ENCODE measurements at regions not wholly inside any gene's neighbourhood (a gene's known extent, or its start where the extent isn't known, plus 50 kb on each side); places are given as distances from the start of the nearest gene placed in this dataset.

DNA sequence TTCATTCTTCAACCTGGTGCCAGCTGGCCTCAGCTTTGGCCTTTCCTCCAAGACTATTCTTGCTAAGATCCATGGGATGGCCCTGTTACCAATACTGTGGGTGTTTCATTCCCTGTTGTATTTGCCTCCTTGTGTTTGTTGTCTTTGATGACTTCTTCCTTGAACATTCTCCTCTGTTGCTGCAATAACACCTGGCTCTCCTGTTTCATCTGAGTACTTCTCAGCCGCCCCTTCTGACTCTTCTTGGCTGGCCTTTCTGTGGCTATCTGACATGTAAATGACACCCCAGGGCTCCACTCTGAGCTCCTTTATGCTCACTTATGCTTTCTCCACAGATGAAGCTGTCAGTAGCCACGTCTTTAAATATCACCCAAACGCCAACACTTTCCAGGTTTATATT lies 302.7 kb upstream of the CHRNA7 start:
- H3K36me3 ChIP-seq (ENCODE audit: insufficient read depth, low read length), result no peaks in the 10 kb centered on the region
- H3K9ac ChIP-seq (ENCODE audit: low read depth, low read length), result no peak overlapping the region
- H3K9me3 ChIP-seq (replicated peaks; ENCODE audit: low read length), result no peaks in the 10 kb centered on the region
- no peak overlapping the region for H3K4me2 ChIP-seq (ENCODE audit: low read length)
- no peak overlapping the region for H3K4me3 ChIP-seq (ENCODE audit: low read length)
- H3K27me3 ChIP-seq (ENCODE audit: control insufficient read depth, insufficient read depth, low read length), result no peaks in the 10 kb centered on the region
- H3K4me1 ChIP-seq (ENCODE audit: control insufficient read depth, insufficient read depth, low read length), result no peaks in the 10 kb centered on the region

DNA sequence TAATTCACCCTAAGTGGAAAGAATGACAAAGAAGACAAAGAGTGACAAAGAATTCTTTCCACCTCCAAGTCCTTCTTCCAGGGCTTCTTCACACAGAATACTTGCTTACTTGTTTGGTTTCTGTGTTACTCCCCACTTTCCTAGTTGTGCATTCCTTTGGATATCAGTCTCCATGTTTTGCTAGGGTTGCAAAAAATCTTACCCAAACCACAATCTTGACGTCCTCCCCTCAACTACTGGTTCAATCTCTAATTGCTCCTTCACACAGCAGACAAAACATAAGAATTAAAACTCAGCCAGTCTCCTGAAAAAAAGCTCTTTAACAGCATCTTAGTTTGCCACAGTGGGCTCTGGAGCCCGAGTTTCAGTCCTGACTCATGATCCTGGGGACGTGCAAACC lies 297.6 kb upstream of the CHRNA7 start:
- no peaks in the 10 kb centered on the region for H3K4me1 ChIP-seq (ENCODE audit: control insufficient read depth, insufficient read depth, low read length)
- no peaks in the 10 kb centered on the region for H3K9me3 ChIP-seq (replicated peaks; ENCODE audit: low read length)
- H3K36me3 ChIP-seq (ENCODE audit: insufficient read depth, low read length), result no peaks in the 10 kb centered on the region
- H3K4me2 ChIP-seq (ENCODE audit: low read length), result no peak overlapping the region
- H3K4me3 ChIP-seq (ENCODE audit: low read length), result no peak overlapping the region
- no peaks in the 10 kb centered on the region for H3K27me3 ChIP-seq (ENCODE audit: control insufficient read depth, insufficient read depth, low read length)
- H3K9ac ChIP-seq (ENCODE audit: low read depth, low read length), result no peak overlapping the region

DNA sequence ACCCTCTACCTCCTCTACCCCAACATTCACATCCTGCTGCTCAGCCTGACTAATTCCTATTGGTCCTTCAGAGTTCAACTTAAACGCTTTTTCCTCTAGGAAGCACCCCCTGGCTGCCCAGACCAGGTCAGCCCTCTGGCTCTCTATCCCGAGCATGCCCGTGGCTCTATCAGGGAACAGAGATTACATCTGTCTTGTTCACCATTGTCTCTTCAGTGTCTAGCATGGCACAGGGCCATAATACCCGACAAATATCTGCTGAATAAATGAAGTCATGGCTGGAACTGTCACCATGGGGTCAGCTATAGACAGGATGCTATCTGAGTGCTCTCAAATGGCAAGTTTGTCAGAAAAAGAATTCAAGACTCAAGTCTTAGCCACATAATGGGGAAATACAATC lies 296.9 kb upstream of the CHRNA7 start:
- Histone ChIP-seq H3K36me3 (ENCODE audit: insufficient read depth, low read length) (no peaks in the 10 kb centered on the region), H3K27me3 (ENCODE audit: control insufficient read depth, insufficient read depth, low read length) (no peaks in the 10 kb centered on the region), H3K9me3 (replicated peaks; ENCODE audit: low read length) (no peaks in the 10 kb centered on the region), H3K4me3 (ENCODE audit: low read length) (no peak overlapping the region), H3K9ac (ENCODE audit: low read depth, low read length) (no peak overlapping the region), H3K4me1 (ENCODE audit: control insufficient read depth, insufficient read depth, low read length) (no peaks in the 10 kb centered on the region), H3K4me2 (ENCODE audit: low read length) (no peak overlapping the region)

DNA sequence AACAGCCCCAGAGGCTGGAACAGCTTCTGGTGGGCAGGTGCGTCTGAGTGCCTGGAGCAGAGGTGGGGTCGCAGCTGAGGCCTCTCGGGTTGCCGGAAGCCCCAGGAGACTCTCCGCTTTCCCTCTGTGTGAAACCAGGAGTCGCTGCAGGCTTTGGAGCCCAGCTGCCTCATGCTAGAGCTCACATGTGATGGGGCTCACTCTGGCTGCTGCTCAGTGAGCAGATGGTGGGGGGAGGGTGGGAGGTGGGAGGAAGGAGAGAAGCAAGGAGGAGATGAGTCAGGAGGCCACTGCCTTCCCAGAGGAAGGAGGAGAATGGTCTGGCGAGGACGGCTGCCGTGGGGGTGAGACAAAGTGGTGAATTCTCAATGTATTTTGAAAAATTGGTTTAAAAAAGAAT lies 290.1 kb upstream of the CHRNA7 start:
- Histone ChIP-seq H3K27me3 (ENCODE audit: control insufficient read depth, insufficient read depth, low read length) (no peaks in the 10 kb centered on the region), H3K9ac (ENCODE audit: low read depth, low read length) (no peak overlapping the region), H3K4me3 (ENCODE audit: low read length) (no peak overlapping the region), H3K4me2 (ENCODE audit: low read length) (no peak overlapping the region), H3K9me3 (replicated peaks; ENCODE audit: low read length) (no peaks in the 10 kb centered on the region), H3K36me3 (ENCODE audit: insufficient read depth, low read length) (no peaks in the 10 kb centered on the region), H3K4me1 (ENCODE audit: control insufficient read depth, insufficient read depth, low read length) (no peaks in the 10 kb centered on the region)

DNA sequence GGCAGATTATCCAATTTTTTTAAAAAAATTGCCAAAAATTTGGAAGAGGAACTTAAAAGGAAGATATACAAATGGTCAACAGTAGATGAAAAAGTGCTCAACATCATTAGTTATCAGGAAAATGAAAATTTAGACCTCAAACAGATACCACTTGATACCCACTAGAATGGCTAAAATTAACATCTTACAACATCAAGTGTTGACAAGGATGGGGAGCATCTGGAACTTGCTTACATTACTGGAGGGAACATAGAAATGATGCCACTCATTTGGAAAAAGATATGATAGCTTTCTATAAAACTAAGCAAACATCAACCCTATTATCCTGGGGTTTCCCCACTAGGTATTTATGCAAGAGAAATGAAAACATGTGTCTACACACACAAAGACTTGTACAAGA lies 284.5 kb upstream of the CHRNA7 start:
- Histone ChIP-seq H3K4me1 (ENCODE audit: control insufficient read depth, insufficient read depth, low read length) (no peaks in the 10 kb centered on the region), H3K36me3 (ENCODE audit: insufficient read depth, low read length) (no peaks in the 10 kb centered on the region), H3K9ac (ENCODE audit: low read depth, low read length) (no peak overlapping the region), H3K4me2 (ENCODE audit: low read length) (no peak overlapping the region), H3K27me3 (ENCODE audit: control insufficient read depth, insufficient read depth, low read length) (no peaks in the 10 kb centered on the region), H3K4me3 (ENCODE audit: low read length) (no peak overlapping the region), H3K9me3 (replicated peaks; ENCODE audit: low read length) (no peaks in the 10 kb centered on the region)

DNA sequence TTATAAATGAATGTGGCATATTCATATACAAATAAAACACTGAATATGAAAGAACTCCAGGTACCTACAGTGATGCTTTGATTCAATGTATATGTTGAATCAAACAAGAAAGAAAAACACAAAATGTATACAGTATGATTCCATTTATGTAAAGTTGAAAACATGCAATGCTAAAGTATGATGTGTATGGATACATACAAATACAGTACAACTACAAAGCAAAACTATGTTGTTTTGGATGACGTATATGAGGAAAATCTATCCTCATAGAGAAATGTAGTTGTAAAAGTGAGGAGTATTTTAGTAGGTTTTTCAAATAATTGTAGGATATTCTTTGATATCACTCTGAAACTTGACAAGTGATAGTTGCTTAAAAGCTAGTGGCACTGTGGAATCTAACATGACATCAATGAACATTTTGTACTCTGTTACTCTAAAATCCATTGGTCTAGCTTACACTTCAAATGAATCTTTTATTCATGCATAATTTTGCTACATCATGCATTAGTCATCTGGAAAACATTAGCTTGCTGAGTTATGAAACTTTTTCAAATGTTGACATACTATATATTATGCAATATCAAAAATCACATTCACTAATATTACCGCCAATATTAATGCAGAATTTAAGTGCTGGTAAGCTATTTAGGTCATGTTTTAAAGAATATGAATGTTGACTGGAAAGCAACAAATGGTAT lies 278.1 kb upstream of the CHRNA7 start:
- no peak overlapping the region for H3K9ac ChIP-seq (ENCODE audit: low read depth, low read length)
- no peaks in the 10 kb centered on the region for H3K27me3 ChIP-seq (ENCODE audit: control insufficient read depth, insufficient read depth, low read length)
- H3K4me2 ChIP-seq (ENCODE audit: low read length), result peak overlapping the region; percentile 16
- H3K4me1 ChIP-seq (ENCODE audit: control insufficient read depth, insufficient read depth, low read length), result peaks cover 12% of the 10 kb centered on the region
- no peaks in the 10 kb centered on the region for H3K36me3 ChIP-seq (ENCODE audit: insufficient read depth, low read length)
- no peaks in the 10 kb centered on the region for H3K9me3 ChIP-seq (replicated peaks; ENCODE audit: low read length)
- H3K4me3 ChIP-seq (ENCODE audit: low read length), result no peak overlapping the region

DNA sequence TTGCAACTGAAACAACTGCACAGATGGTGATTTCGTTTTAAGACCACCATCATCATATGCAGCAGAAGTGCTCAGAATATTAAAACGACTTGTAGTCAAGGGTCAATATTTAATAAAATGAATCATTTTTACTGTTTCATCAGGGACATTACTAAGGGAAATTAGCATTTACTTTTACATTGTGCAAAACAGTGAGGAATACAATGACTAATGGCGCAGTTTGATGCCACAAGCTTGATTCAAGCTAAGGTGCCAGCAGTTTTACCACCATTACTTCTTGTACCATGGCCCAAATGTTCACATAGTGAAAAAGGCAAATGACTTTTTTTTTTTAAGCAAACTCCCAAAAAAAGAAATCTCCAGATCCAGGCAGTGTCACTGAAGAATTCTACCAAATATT lies 277.4 kb upstream of the CHRNA7 start:
- no peaks in the 10 kb centered on the region for H3K27me3 ChIP-seq (ENCODE audit: control insufficient read depth, insufficient read depth, low read length)
- H3K9me3 ChIP-seq (replicated peaks; ENCODE audit: low read length), result no peaks in the 10 kb centered on the region
- no peak overlapping the region for H3K4me3 ChIP-seq (ENCODE audit: low read length)
- H3K4me2 ChIP-seq (ENCODE audit: low read length), result no peak overlapping the region
- H3K4me1 ChIP-seq (ENCODE audit: control insufficient read depth, insufficient read depth, low read length), result peaks cover 12% of the 10 kb centered on the region
- no peak overlapping the region for H3K9ac ChIP-seq (ENCODE audit: low read depth, low read length)
- H3K36me3 ChIP-seq (ENCODE audit: insufficient read depth, low read length), result no peaks in the 10 kb centered on the region

DNA sequence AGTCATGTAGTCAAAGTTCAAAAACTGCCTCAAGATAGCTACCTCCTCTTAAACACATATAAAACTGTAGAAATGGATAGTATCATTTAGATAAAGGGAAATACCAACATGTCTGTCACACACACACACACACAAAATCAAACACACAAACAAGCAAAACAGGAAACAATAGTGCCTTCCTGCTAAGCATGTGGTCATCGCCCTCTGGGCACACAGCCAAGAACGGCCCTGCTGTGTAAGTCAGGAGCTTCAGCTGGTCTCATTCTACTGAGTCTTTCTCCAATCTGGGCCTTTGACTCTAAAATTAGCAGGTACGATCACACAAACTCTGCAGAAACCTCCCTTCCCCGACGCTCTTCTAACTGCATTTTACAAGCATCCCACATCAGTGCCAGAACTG lies 272.2 kb upstream of the CHRNA7 start:
- H3K9ac ChIP-seq (ENCODE audit: low read depth, low read length), result no peak overlapping the region
- H3K9me3 ChIP-seq (replicated peaks; ENCODE audit: low read length), result no peaks in the 10 kb centered on the region
- no peak overlapping the region for H3K4me2 ChIP-seq (ENCODE audit: low read length)
- no peaks in the 10 kb centered on the region for H3K27me3 ChIP-seq (ENCODE audit: control insufficient read depth, insufficient read depth, low read length)
- no peak overlapping the region for H3K4me3 ChIP-seq (ENCODE audit: low read length)
- H3K4me1 ChIP-seq (ENCODE audit: control insufficient read depth, insufficient read depth, low read length), result peaks cover under 1% of the 10 kb centered on the region
- no peaks in the 10 kb centered on the region for H3K36me3 ChIP-seq (ENCODE audit: insufficient read depth, low read length)

DNA sequence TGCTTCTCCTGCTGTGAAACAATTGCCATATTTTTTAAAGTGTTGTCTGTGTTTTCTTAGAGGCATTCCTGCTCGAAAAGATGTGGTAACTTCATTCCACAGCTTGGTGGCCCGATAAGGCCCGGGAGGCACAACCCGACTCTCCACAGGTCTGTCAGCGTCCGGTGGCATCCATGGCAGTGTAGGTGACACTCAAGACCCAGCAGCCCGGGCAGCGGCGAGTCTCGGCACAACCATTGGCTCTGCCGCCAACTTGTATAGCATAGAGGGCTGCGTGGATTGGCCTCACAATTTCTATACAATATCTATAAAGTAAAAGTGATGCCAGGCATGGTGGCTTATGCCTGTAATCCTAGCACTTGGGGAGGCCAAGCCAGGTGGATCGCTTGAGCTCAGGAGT lies 262.3 kb upstream of the CHRNA7 start:
- no peaks in the 10 kb centered on the region for H3K9me3 ChIP-seq (replicated peaks; ENCODE audit: low read length)

DNA sequence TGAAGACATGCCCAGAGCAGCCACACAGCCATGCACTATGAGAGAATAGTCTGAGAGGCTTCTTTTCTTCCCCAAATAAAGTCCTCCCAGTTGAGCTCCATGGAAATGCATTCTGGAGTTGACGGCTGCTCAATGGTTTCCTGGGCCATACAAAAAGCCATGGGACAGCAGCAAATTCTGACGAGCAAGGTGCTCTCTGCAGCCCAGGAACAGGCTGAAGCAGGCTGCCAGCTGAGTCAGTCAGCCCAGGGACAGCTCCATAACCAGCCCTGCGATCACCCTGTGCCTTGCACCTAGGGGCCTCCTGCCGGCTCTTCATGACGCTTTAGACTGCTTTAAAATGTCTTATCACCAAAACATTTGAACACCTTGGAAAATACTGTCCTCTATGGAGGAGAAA lies 256.3 kb upstream of the CHRNA7 start:
- no peak overlapping the region for H3K4me3 ChIP-seq (ENCODE audit: low read length)
- H3K9me3 ChIP-seq (replicated peaks; ENCODE audit: low read length), result no peaks in the 10 kb centered on the region
- no peak overlapping the region for H3K4me2 ChIP-seq (ENCODE audit: low read length)
- H3K36me3 ChIP-seq (ENCODE audit: insufficient read depth, low read length), result no peaks in the 10 kb centered on the region
- no peak overlapping the region for H3K9ac ChIP-seq (ENCODE audit: low read depth, low read length)
- H3K4me1 ChIP-seq (ENCODE audit: control insufficient read depth, insufficient read depth, low read length), result no peaks in the 10 kb centered on the region
- H3K27me3 ChIP-seq (ENCODE audit: control insufficient read depth, insufficient read depth, low read length), result no peaks in the 10 kb centered on the region

More for the DNA sequence above, 262.3 kb upstream of the CHRNA7 start:
- Histone ChIP-seq H3K9ac (ENCODE audit: low read depth, low read length) (no peak overlapping the region), H3K4me2 (ENCODE audit: low read length) (no peak overlapping the region), H3K36me3 (ENCODE audit: insufficient read depth, low read length) (no peaks in the 10 kb centered on the region), H3K4me1 (ENCODE audit: control insufficient read depth, insufficient read depth, low read length) (no peaks in the 10 kb centered on the region), H3K27me3 (ENCODE audit: control insufficient read depth, insufficient read depth, low read length) (no peaks in the 10 kb centered on the region), H3K4me3 (ENCODE audit: low read length) (no peak overlapping the region)

DNA sequence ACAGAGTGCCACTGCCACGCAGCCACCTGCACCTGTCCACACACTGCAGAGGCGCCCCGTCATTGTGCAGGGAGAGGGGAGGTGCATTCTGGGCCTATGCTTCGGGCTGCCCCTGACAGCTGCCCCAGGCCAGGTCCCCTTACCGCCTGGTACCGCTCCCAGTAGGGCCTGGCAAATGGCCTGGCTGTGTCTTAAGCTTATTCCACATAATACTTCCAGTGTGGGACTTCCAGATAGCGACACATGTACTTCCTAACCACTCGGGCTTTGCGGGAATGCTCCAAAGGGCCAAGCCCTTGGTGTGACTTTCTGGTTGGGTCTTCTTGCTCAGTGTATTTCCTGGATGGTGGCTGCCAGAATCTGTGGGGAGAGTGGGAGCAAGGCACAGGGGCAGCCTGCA lies 254.3 kb upstream of the CHRNA7 start:
- Histone ChIP-seq H3K36me3 (ENCODE audit: insufficient read depth, low read length) (no peaks in the 10 kb centered on the region), H3K4me1 (ENCODE audit: control insufficient read depth, insufficient read depth, low read length) (no peaks in the 10 kb centered on the region), H3K4me3 (ENCODE audit: low read length) (no peak overlapping the region), H3K4me2 (ENCODE audit: low read length) (no peak overlapping the region), H3K27me3 (ENCODE audit: control insufficient read depth, insufficient read depth, low read length) (no peaks in the 10 kb centered on the region), H3K9me3 (replicated peaks; ENCODE audit: low read length) (no peaks in the 10 kb centered on the region), H3K9ac (ENCODE audit: low read depth, low read length) (no peak overlapping the region)

DNA sequence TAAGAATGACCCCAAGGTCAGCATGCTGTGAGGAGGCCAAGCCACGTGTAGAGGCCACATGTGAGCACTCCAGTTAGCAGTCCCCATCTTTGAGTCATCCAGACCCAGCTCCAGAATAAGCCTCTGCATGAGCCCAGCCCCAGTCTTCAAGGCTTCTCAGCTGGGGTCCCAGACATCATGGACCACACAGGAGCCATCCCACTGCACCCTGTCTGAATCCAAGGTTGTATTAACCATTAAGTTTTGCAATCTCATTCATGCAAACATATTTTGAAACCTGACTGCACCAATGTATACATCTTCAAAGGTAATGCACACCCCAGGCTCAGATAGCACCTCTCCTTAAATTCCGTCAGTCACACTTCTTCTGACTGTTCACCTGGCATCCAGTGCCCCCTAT lies 249.1 kb upstream of the CHRNA7 start:
- Histone ChIP-seq H3K4me1 (ENCODE audit: control insufficient read depth, insufficient read depth, low read length) (no peaks in the 10 kb centered on the region), H3K4me3 (ENCODE audit: low read length) (no peak overlapping the region), H3K27me3 (ENCODE audit: control insufficient read depth, insufficient read depth, low read length) (no peaks in the 10 kb centered on the region), H3K4me2 (ENCODE audit: low read length) (no peak overlapping the region), H3K36me3 (ENCODE audit: insufficient read depth, low read length) (no peaks in the 10 kb centered on the region), H3K9me3 (replicated peaks; ENCODE audit: low read length) (no peaks in the 10 kb centered on the region), H3K9ac (ENCODE audit: low read depth, low read length) (no peak overlapping the region)

Measured in skeletal muscle satellite cell (primary cell).